ENCODE measurements at regions not wholly inside any gene's neighbourhood (a gene's known extent, or its start where the extent isn't known, plus 50 kb on each side); places are given as distances from the start of the nearest gene placed in this dataset.

- DNase-seq: no peak
- CTCF ChIA-PET: no interaction called here
- Histone ChIP-seq H3K4me3 (ENCODE audit: control insufficient read depth in 1 of 7, extremely low read depth in 1 of 7, insufficient read depth in 4 of 7, low read depth in 2 of 7, low read length in 6 of 7) (no peak overlapping the region), H3K4me1 (ENCODE audit: control extremely low read depth in 1 of 4, control insufficient read depth in 4 of 4, insufficient read depth in 4 of 4, low read length in 3 of 4) (no peaks in the 10 kb centered on the region), H3K27me3 (replicated peaks in 2 of 5; ENCODE audit: control insufficient read depth in 4 of 5, insufficient read depth in 5 of 5, low read length in 4 of 5) (no peaks in the 10 kb centered on the region), H3K27ac (ENCODE audit: insufficient read depth in 1 of 2, low read depth in 1 of 2, low read length in 2 of 2, poor library complexity in 1 of 2, severe bottlenecking in 2 of 2) (no peak overlapping the region), H3K9me3 (ENCODE audit: control extremely low read depth in 1 of 5, control insufficient read depth in 4 of 5, insufficient read depth in 2 of 5, low read depth in 1 of 5, low read length in 4 of 5) (no peaks in the 10 kb centered on the region), H3K36me3 (ENCODE audit: control insufficient read depth in 4 of 4, insufficient read depth in 4 of 4, low read length in 3 of 4) (no peaks in the 10 kb centered on the region)
- 90% methylated on average over 2 of the region's 2 CpGs for WGBS (ENCODE audit: insufficient coverage)
- POLR2A ChIA-PET: interaction anchor here (0.5 kb wide), 1 partner anchor 45 kb away, joined by 4 read pairs; no protein-coding TSS in a partner anchor
Observed at GRCh38 chr18:44175891-44176290, 504.8 kb upstream of the SETBP1 start.

GRCh38 chr18:44178476-44178875 is 502.2 kb upstream of the SETBP1 start:
- no peak for DNase-seq
- H3K4me1 ChIP-seq (ENCODE audit: control extremely low read depth in 1 of 4, control insufficient read depth in 4 of 4, insufficient read depth in 4 of 4, low read length in 3 of 4): no peaks in the 10 kb centered on the region
- no peaks in the 10 kb centered on the region for H3K27me3 ChIP-seq (replicated peaks in 2 of 5; ENCODE audit: control insufficient read depth in 4 of 5, insufficient read depth in 5 of 5, low read length in 4 of 5)
- H3K9me3 ChIP-seq (ENCODE audit: control extremely low read depth in 1 of 5, control insufficient read depth in 4 of 5, insufficient read depth in 2 of 5, low read depth in 1 of 5, low read length in 4 of 5): no peaks in the 10 kb centered on the region
- H3K27ac ChIP-seq (ENCODE audit: insufficient read depth in 1 of 2, low read depth in 1 of 2, low read length in 2 of 2, poor library complexity in 1 of 2, severe bottlenecking in 2 of 2): no peak overlapping the region
- H3K4me3 ChIP-seq (ENCODE audit: control insufficient read depth in 1 of 7, extremely low read depth in 1 of 7, insufficient read depth in 4 of 7, low read depth in 2 of 7, low read length in 6 of 7): no peak overlapping the region
- no peaks in the 10 kb centered on the region for H3K36me3 ChIP-seq (ENCODE audit: control insufficient read depth in 4 of 4, insufficient read depth in 4 of 4, low read length in 3 of 4)
- ChIA-PET CTCF (interaction anchor here (0.6 kb wide), 1 partner anchor 9 kb away, joined by 3 read pairs; no protein-coding TSS in a partner anchor), POLR2A (no interaction called here)
- no CpG with 5 or more reads among the region's 2 CpGs for WGBS (ENCODE audit: insufficient coverage)

DNA sequence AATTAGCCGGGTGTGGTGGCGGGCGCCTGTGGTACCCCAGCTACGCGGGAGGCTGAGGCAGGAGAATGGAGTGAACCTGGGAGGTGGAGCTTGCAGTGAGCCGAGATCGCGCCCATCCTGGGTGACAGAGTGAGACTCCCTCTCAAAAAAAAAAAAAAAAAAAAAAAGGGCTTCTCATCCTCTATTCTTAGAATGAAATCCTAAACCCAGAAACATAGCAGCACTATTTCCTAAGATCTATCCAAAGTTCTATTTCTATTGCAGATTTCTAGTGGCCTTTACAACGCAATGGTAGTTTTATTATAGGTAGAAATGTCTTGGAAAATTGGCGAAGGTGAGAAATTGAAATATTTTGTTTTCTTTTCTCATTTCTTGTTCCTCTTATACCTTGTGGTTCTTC is 501.0 kb upstream of the SETBP1 start:
- no CpG with 5 or more reads among the region's 10 CpGs for WGBS (ENCODE audit: insufficient coverage)
- no peak overlapping the region for H3K27ac ChIP-seq (ENCODE audit: insufficient read depth in 1 of 2, low read depth in 1 of 2, low read length in 2 of 2, poor library complexity in 1 of 2, severe bottlenecking in 2 of 2)
- POLR2A ChIA-PET: no interaction called here

GRCh38 chr18:44180683-44181082 is 500.0 kb upstream of the SETBP1 start:
- Histone ChIP-seq H3K4me1 (ENCODE audit: control extremely low read depth in 1 of 4, control insufficient read depth in 4 of 4, insufficient read depth in 4 of 4, low read length in 3 of 4) (no peaks in the 10 kb centered on the region), H3K27me3 (replicated peaks in 2 of 5; ENCODE audit: control insufficient read depth in 4 of 5, insufficient read depth in 5 of 5, low read length in 4 of 5) (no peaks in the 10 kb centered on the region), H3K9me3 (ENCODE audit: control extremely low read depth in 1 of 5, control insufficient read depth in 4 of 5, insufficient read depth in 2 of 5, low read depth in 1 of 5, low read length in 4 of 5) (no peaks in the 10 kb centered on the region), H3K27ac (ENCODE audit: insufficient read depth in 1 of 2, low read depth in 1 of 2, low read length in 2 of 2, poor library complexity in 1 of 2, severe bottlenecking in 2 of 2) (no peak overlapping the region), H3K36me3 (ENCODE audit: control insufficient read depth in 4 of 4, insufficient read depth in 4 of 4, low read length in 3 of 4) (no peaks in the 10 kb centered on the region), H3K4me3 (ENCODE audit: control insufficient read depth in 1 of 7, extremely low read depth in 1 of 7, insufficient read depth in 4 of 7, low read depth in 2 of 7, low read length in 6 of 7) (no peak overlapping the region)
- POLR2A ChIA-PET: no interaction called here
- CTCF ChIA-PET: no interaction called here
- no CpG with 5 or more reads among the region's 1 CpG for WGBS (ENCODE audit: insufficient coverage)
- DNase-seq: no peak

More for the DNA sequence above, 501.0 kb upstream of the SETBP1 start:
- no peaks in the 10 kb centered on the region for H3K27me3 ChIP-seq (replicated peaks in 2 of 5; ENCODE audit: control insufficient read depth in 4 of 5, insufficient read depth in 5 of 5, low read length in 4 of 5)
- no peaks in the 10 kb centered on the region for H3K4me1 ChIP-seq (ENCODE audit: control extremely low read depth in 1 of 4, control insufficient read depth in 4 of 4, insufficient read depth in 4 of 4, low read length in 3 of 4)
- no peaks in the 10 kb centered on the region for H3K9me3 ChIP-seq (ENCODE audit: control extremely low read depth in 1 of 5, control insufficient read depth in 4 of 5, insufficient read depth in 2 of 5, low read depth in 1 of 5, low read length in 4 of 5)
- H3K4me3 ChIP-seq (ENCODE audit: control insufficient read depth in 1 of 7, extremely low read depth in 1 of 7, insufficient read depth in 4 of 7, low read depth in 2 of 7, low read length in 6 of 7): no peak overlapping the region
- CTCF ChIA-PET: no interaction called here
- no peak for DNase-seq
- H3K36me3 ChIP-seq (ENCODE audit: control insufficient read depth in 4 of 4, insufficient read depth in 4 of 4, low read length in 3 of 4): no peaks in the 10 kb centered on the region

GRCh38 chr18:44181951-44182747 is 498.5 kb upstream of the SETBP1 start:
- ChIA-PET CTCF (no interaction called here), POLR2A (no interaction called here)
- no peaks in the 10 kb centered on the region for H3K9me3 ChIP-seq (ENCODE audit: control extremely low read depth in 1 of 5, control insufficient read depth in 4 of 5, insufficient read depth in 2 of 5, low read depth in 1 of 5, low read length in 4 of 5)
- no CpG with 5 or more reads among the region's 3 CpGs for WGBS (ENCODE audit: insufficient coverage)
- no peaks in the 10 kb centered on the region for H3K36me3 ChIP-seq (ENCODE audit: control insufficient read depth in 4 of 4, insufficient read depth in 4 of 4, low read length in 3 of 4)
- H3K4me1 ChIP-seq (ENCODE audit: control extremely low read depth in 1 of 4, control insufficient read depth in 4 of 4, insufficient read depth in 4 of 4, low read length in 3 of 4): no peaks in the 10 kb centered on the region
- DNase-seq: no peak
- H3K27me3 ChIP-seq (replicated peaks in 2 of 5; ENCODE audit: control insufficient read depth in 4 of 5, insufficient read depth in 5 of 5, low read length in 4 of 5): no peaks in the 10 kb centered on the region
- H3K4me3 ChIP-seq (ENCODE audit: control insufficient read depth in 1 of 7, extremely low read depth in 1 of 7, insufficient read depth in 4 of 7, low read depth in 2 of 7, low read length in 6 of 7): no peak overlapping the region
- no peak overlapping the region for H3K27ac ChIP-seq (ENCODE audit: insufficient read depth in 1 of 2, low read depth in 1 of 2, low read length in 2 of 2, poor library complexity in 1 of 2, severe bottlenecking in 2 of 2)

- no peak overlapping the region for H3K4me3 ChIP-seq (ENCODE audit: control insufficient read depth in 1 of 7, extremely low read depth in 1 of 7, insufficient read depth in 4 of 7, low read depth in 2 of 7, low read length in 6 of 7)
- no peaks in the 10 kb centered on the region for H3K9me3 ChIP-seq (ENCODE audit: control extremely low read depth in 1 of 5, control insufficient read depth in 4 of 5, insufficient read depth in 2 of 5, low read depth in 1 of 5, low read length in 4 of 5)
- ChIA-PET CTCF (no interaction called here), POLR2A (no interaction called here)
- no peak overlapping the region for H3K27ac ChIP-seq (ENCODE audit: insufficient read depth in 1 of 2, low read depth in 1 of 2, low read length in 2 of 2, poor library complexity in 1 of 2, severe bottlenecking in 2 of 2)
- WGBS (ENCODE audit: insufficient coverage): 93% methylated on average over 3 of the region's 3 CpGs
- no peaks in the 10 kb centered on the region for H3K36me3 ChIP-seq (ENCODE audit: control insufficient read depth in 4 of 4, insufficient read depth in 4 of 4, low read length in 3 of 4)
- no peak for DNase-seq
- H3K4me1 ChIP-seq (ENCODE audit: control extremely low read depth in 1 of 4, control insufficient read depth in 4 of 4, insufficient read depth in 4 of 4, low read length in 3 of 4): no peaks in the 10 kb centered on the region
- no peaks in the 10 kb centered on the region for H3K27me3 ChIP-seq (replicated peaks in 2 of 5; ENCODE audit: control insufficient read depth in 4 of 5, insufficient read depth in 5 of 5, low read length in 4 of 5)
Observed at GRCh38 chr18:44186001-44186400, 494.7 kb upstream of the SETBP1 start.

- Histone ChIP-seq H3K36me3 (ENCODE audit: control insufficient read depth in 4 of 4, insufficient read depth in 4 of 4, low read length in 3 of 4) (no peaks in the 10 kb centered on the region), H3K27me3 (replicated peaks in 2 of 5; ENCODE audit: control insufficient read depth in 4 of 5, insufficient read depth in 5 of 5, low read length in 4 of 5) (no peaks in the 10 kb centered on the region), H3K27ac (ENCODE audit: insufficient read depth in 1 of 2, low read depth in 1 of 2, low read length in 2 of 2, poor library complexity in 1 of 2, severe bottlenecking in 2 of 2) (no peak overlapping the region), H3K4me3 (ENCODE audit: control insufficient read depth in 1 of 7, extremely low read depth in 1 of 7, insufficient read depth in 4 of 7, low read depth in 2 of 7, low read length in 6 of 7) (no peak overlapping the region), H3K9me3 (ENCODE audit: control extremely low read depth in 1 of 5, control insufficient read depth in 4 of 5, insufficient read depth in 2 of 5, low read depth in 1 of 5, low read length in 4 of 5) (no peaks in the 10 kb centered on the region), H3K4me1 (ENCODE audit: control extremely low read depth in 1 of 4, control insufficient read depth in 4 of 4, insufficient read depth in 4 of 4, low read length in 3 of 4) (no peaks in the 10 kb centered on the region)
- DNase-seq: no peak
- ChIA-PET POLR2A (no interaction called here), CTCF (interaction anchor here (0.9 to 1.6 kb wide), 2 partner anchors 8 to 11 kb away, joined by 3 read pairs; no protein-coding TSS in a partner anchor)
- WGBS (ENCODE audit: insufficient coverage): no CpG with 5 or more reads among the region's 2 CpGs
Observed at GRCh38 chr18:44187090-44187489, 493.6 kb upstream of the SETBP1 start.
